ENCODE measurements at regions not wholly inside any gene's neighbourhood (a gene's known extent, or its start where the extent isn't known, plus 50 kb on each side); places are given as distances from the start of the nearest gene placed in this dataset.

DNA sequence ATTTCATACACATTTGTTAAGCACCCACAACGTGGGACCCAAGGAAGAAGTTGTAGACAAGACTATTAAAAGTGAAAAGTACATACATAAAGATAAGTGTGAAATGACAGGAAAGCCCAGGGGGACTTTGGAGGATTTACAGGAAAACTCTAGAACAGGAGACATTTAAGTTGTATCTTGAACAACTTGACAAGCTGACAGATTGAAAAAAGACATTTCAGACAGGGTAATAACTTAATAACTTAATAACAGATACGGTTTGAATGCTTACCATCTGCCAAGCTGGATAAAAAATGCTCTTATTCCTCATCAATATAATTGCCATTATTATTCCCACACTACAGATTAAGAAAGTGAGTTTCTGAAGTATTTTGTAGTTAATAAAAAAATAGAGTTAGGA is 229.7 kb upstream of the SYT10 start:
- WGBS (ENCODE audit: insufficient coverage): no CpG with 5 or more reads among the region's 2 CpGs
- no peaks in the 10 kb centered on the region for H3K27me3 ChIP-seq (replicated peaks in 1 of 2; ENCODE audit: control insufficient read depth in 2 of 2, extremely low read depth in 1 of 2, insufficient read depth in 2 of 2, low read length in 1 of 2)
- no peak for ATAC-seq (replicated peaks in 1 of 4)

GRCh38 chr12:33670284-33670683 is 230.7 kb upstream of the SYT10 start:
- no peak overlapping the region for H3K27ac Mint-ChIP-seq
- no peak overlapping the region for H3K27ac ChIP-seq (ENCODE audit: low read length)
- H3K27me3 Mint-ChIP-seq: no peaks in the 10 kb centered on the region
- no CpG with 5 or more reads among the region's 5 CpGs for WGBS (ENCODE audit: insufficient coverage)
- no peaks in the 10 kb centered on the region for H3K36me3 ChIP-seq (ENCODE audit: control insufficient read depth in 2 of 2, extremely low read depth in 1 of 2, insufficient read depth in 1 of 2, low read length in 1 of 2)
- no peak overlapping the region for H3K4me3 ChIP-seq (ENCODE audit: control insufficient read depth in 1 of 2, extremely low read depth in 1 of 2, low read length in 1 of 2)
- DNase-seq (no peak), ATAC-seq (replicated peaks in 1 of 4) (no peak)
- no peaks in the 10 kb centered on the region for H3K4me1 Mint-ChIP-seq
- ChIA-PET CTCF (no interaction called here), POLR2A (no interaction called here)
- H3K9me3 ChIP-seq: peaks cover 2% of the 10 kb centered on the region
- H3K4me1 ChIP-seq (ENCODE audit: control insufficient read depth in 1 of 2, extremely low read depth in 1 of 2, insufficient read depth in 2 of 2, low read length in 2 of 2): no peaks in the 10 kb centered on the region
- H3K36me3 Mint-ChIP-seq: no peaks in the 10 kb centered on the region
- peaks cover 0 to 6% (median 0%) of the 10 kb centered on the region in 3 donors for H3K9me3 Mint-ChIP-seq
- H3K4me3 Mint-ChIP-seq: no peak overlapping the region
- no peaks in the 10 kb centered on the region for H3K27me3 ChIP-seq (replicated peaks in 1 of 2; ENCODE audit: control insufficient read depth in 2 of 2, extremely low read depth in 1 of 2, insufficient read depth in 2 of 2, low read length in 1 of 2)

More for the DNA sequence above, 229.7 kb upstream of the SYT10 start:
- Mint-ChIP-seq H3K4me1 (no peaks in the 10 kb centered on the region), H3K4me3 (no peak overlapping the region), H3K36me3 (no peaks in the 10 kb centered on the region), H3K27ac (no peak overlapping the region), H3K9me3 (peaks cover 0 to 6% (median 2%) of the 10 kb centered on the region in 3 donors), H3K27me3 (no peaks in the 10 kb centered on the region)
- POLR2A ChIA-PET: no interaction called here
- H3K4me1 ChIP-seq (ENCODE audit: control insufficient read depth in 1 of 2, extremely low read depth in 1 of 2, insufficient read depth in 2 of 2, low read length in 2 of 2): no peaks in the 10 kb centered on the region
- no peak for DNase-seq
- H3K27ac ChIP-seq (ENCODE audit: low read length): no peak overlapping the region
- H3K4me3 ChIP-seq (ENCODE audit: control insufficient read depth in 1 of 2, extremely low read depth in 1 of 2, low read length in 1 of 2): no peak overlapping the region
- H3K9me3 ChIP-seq: peaks cover 2% of the 10 kb centered on the region
- CTCF ChIA-PET: interaction anchor here in 1 of 2 donors (0.6 kb wide), 1 partner anchor 370 kb away, joined by 3 read pairs; no protein-coding TSS in a partner anchor
- no peaks in the 10 kb centered on the region for H3K36me3 ChIP-seq (ENCODE audit: control insufficient read depth in 2 of 2, extremely low read depth in 1 of 2, insufficient read depth in 1 of 2, low read length in 1 of 2)

GRCh38 chr12:33671676-33672075 is 232.1 kb upstream of the SYT10 start:
- no peak overlapping the region for H3K27ac ChIP-seq (ENCODE audit: low read length)
- Mint-ChIP-seq H3K4me1 (no peaks in the 10 kb centered on the region), H3K4me3 (no peak overlapping the region), H3K9me3 (peaks cover 0 to 6% (median 0%) of the 10 kb centered on the region in 3 donors), H3K36me3 (no peaks in the 10 kb centered on the region), H3K27ac (no peak overlapping the region), H3K27me3 (no peaks in the 10 kb centered on the region)
- CTCF ChIA-PET: no interaction called here
- H3K4me1 ChIP-seq (ENCODE audit: control insufficient read depth in 1 of 2, extremely low read depth in 1 of 2, insufficient read depth in 2 of 2, low read length in 2 of 2): no peaks in the 10 kb centered on the region
- no peaks in the 10 kb centered on the region for H3K27me3 ChIP-seq (replicated peaks in 1 of 2; ENCODE audit: control insufficient read depth in 2 of 2, extremely low read depth in 1 of 2, insufficient read depth in 2 of 2, low read length in 1 of 2)
- H3K4me3 ChIP-seq (ENCODE audit: control insufficient read depth in 1 of 2, extremely low read depth in 1 of 2, low read length in 1 of 2): no peak overlapping the region
- peaks cover 2% of the 10 kb centered on the region for H3K9me3 ChIP-seq
- no peaks in the 10 kb centered on the region for H3K36me3 ChIP-seq (ENCODE audit: control insufficient read depth in 2 of 2, extremely low read depth in 1 of 2, insufficient read depth in 1 of 2, low read length in 1 of 2)
- ATAC-seq (replicated peaks in 1 of 4) (no peak), DNase-seq (no peak)
- POLR2A ChIA-PET: no interaction called here

GRCh38 chr12:33672836-33673577 is 233.4 kb upstream of the SYT10 start:
- ATAC-seq (replicated peaks in 1 of 4) (no peak), DNase-seq (no peak)
- H3K4me3 ChIP-seq (ENCODE audit: control insufficient read depth in 1 of 2, extremely low read depth in 1 of 2, low read length in 1 of 2): no peak overlapping the region
- CTCF ChIA-PET: interaction anchor here in 1 of 2 donors (0.7 kb wide), 1 partner anchor 21 kb away, joined by 4 read pairs; no protein-coding TSS in a partner anchor
- no peaks in the 10 kb centered on the region for H3K36me3 Mint-ChIP-seq
- no CpG with 5 or more reads among the region's 5 CpGs for WGBS (ENCODE audit: insufficient coverage)
- POLR2A ChIA-PET: no interaction called here
- H3K36me3 ChIP-seq (ENCODE audit: control insufficient read depth in 2 of 2, extremely low read depth in 1 of 2, insufficient read depth in 1 of 2, low read length in 1 of 2): no peaks in the 10 kb centered on the region
- H3K27ac ChIP-seq (ENCODE audit: low read length): no peak overlapping the region
- H3K27me3 Mint-ChIP-seq: no peaks in the 10 kb centered on the region
- H3K27me3 ChIP-seq (replicated peaks in 1 of 2; ENCODE audit: control insufficient read depth in 2 of 2, extremely low read depth in 1 of 2, insufficient read depth in 2 of 2, low read length in 1 of 2): no peaks in the 10 kb centered on the region
- peaks cover 2% of the 10 kb centered on the region for H3K9me3 ChIP-seq
- peaks cover 0 to 6% (median 0%) of the 10 kb centered on the region in 3 donors for H3K9me3 Mint-ChIP-seq
- no peak overlapping the region for H3K27ac Mint-ChIP-seq
- no peaks in the 10 kb centered on the region for H3K4me1 ChIP-seq (ENCODE audit: control insufficient read depth in 1 of 2, extremely low read depth in 1 of 2, insufficient read depth in 2 of 2, low read length in 2 of 2)
- no peaks in the 10 kb centered on the region for H3K4me1 Mint-ChIP-seq
- H3K4me3 Mint-ChIP-seq: no peak overlapping the region

- no peak for ATAC-seq (replicated peaks in 1 of 4)
- CTCF ChIA-PET: interaction anchor here in 1 of 2 donors (0.6 kb wide), 1 partner anchor 10 kb away, joined by 3 read pairs; no protein-coding TSS in a partner anchor
- no CpG with 5 or more reads among the region's 1 CpG for WGBS (ENCODE audit: insufficient coverage)
These were observed 237.2 kb upstream of the SYT10 start for GRCh38 chr12:33676866-33677265.

DNA sequence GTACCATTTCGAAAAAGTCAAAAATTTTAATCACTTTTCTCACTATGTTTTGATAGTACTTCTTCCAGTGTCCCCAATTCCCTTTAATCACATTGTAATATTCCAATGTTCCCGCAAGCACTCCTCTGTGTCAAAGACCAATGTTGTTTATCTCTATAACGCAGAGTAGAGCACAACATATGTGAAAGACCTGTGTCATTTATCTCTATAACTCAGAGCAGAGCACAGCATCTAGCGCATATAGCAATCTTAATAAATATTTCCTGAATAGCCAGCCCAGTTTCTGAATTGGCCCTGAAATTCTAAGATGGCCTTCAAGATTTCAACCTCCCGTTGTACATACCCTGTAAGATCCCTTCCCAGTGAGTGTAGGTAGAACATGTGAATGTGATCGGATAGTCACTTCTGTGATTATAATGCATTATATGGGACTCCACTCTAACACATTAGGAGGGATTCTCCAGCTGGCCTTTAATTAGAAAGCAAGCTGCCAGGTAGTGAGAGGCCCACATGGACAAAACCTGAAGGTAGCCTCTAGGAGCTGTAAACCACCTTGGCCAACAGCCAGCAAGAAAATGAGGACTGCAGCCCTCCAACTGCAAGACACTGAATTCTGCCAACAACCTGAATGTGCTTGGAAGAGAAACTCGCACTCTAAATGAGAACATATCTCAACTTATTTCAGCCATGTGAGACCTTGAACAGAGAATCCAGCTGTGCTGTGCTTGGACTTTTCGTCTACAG is 238.8 kb upstream of the SYT10 start:
- peaks cover 0 to 4% (median 0%) of the 10 kb centered on the region in 3 donors for H3K9me3 Mint-ChIP-seq
- H3K36me3 Mint-ChIP-seq: no peaks in the 10 kb centered on the region
- Histone ChIP-seq H3K36me3 (ENCODE audit: control insufficient read depth in 2 of 2, extremely low read depth in 1 of 2, insufficient read depth in 1 of 2, low read length in 1 of 2) (no peaks in the 10 kb centered on the region), H3K27me3 (replicated peaks in 1 of 2; ENCODE audit: control insufficient read depth in 2 of 2, extremely low read depth in 1 of 2, insufficient read depth in 2 of 2, low read length in 1 of 2) (no peaks in the 10 kb centered on the region), H3K4me1 (ENCODE audit: control insufficient read depth in 1 of 2, extremely low read depth in 1 of 2, insufficient read depth in 2 of 2, low read length in 2 of 2) (no peaks in the 10 kb centered on the region), H3K9me3 (peaks cover 2% of the 10 kb centered on the region), H3K4me3 (ENCODE audit: control insufficient read depth in 1 of 2, extremely low read depth in 1 of 2, low read length in 1 of 2) (no peak overlapping the region), H3K27ac (ENCODE audit: low read length) (no peak overlapping the region)
- ATAC-seq (replicated peaks in 1 of 4) (no peak), DNase-seq (no peak)
- H3K4me3 Mint-ChIP-seq: no peak overlapping the region
- POLR2A ChIA-PET: no interaction called here
- no peaks in the 10 kb centered on the region for H3K27me3 Mint-ChIP-seq
- no peaks in the 10 kb centered on the region for H3K4me1 Mint-ChIP-seq
- CTCF ChIA-PET: no interaction called here
- 78% methylated on average over 4 of the region's 8 CpGs for WGBS (ENCODE audit: insufficient coverage)
- no peak overlapping the region for H3K27ac Mint-ChIP-seq

More at GRCh38 chr12:33676866-33677265, 237.2 kb upstream of the SYT10 start:
- peaks cover 4% of the 10 kb centered on the region for H3K9me3 ChIP-seq
- H3K27me3 Mint-ChIP-seq: no peaks in the 10 kb centered on the region
- H3K27ac Mint-ChIP-seq: no peak overlapping the region
- no peaks in the 10 kb centered on the region for H3K36me3 ChIP-seq (ENCODE audit: control insufficient read depth in 2 of 2, extremely low read depth in 1 of 2, insufficient read depth in 1 of 2, low read length in 1 of 2)
- DNase-seq: no peak
- H3K4me3 ChIP-seq (ENCODE audit: control insufficient read depth in 1 of 2, extremely low read depth in 1 of 2, low read length in 1 of 2): no peak overlapping the region
- H3K4me1 ChIP-seq (ENCODE audit: control insufficient read depth in 1 of 2, extremely low read depth in 1 of 2, insufficient read depth in 2 of 2, low read length in 2 of 2): no peaks in the 10 kb centered on the region
- POLR2A ChIA-PET: no interaction called here
- H3K4me3 Mint-ChIP-seq: no peak overlapping the region
- peaks cover 0 to 4% (median 0%) of the 10 kb centered on the region in 3 donors for H3K9me3 Mint-ChIP-seq
- no peaks in the 10 kb centered on the region for H3K27me3 ChIP-seq (replicated peaks in 1 of 2; ENCODE audit: control insufficient read depth in 2 of 2, extremely low read depth in 1 of 2, insufficient read depth in 2 of 2, low read length in 1 of 2)
- no peak overlapping the region for H3K27ac ChIP-seq (ENCODE audit: low read length)
- H3K36me3 Mint-ChIP-seq: no peaks in the 10 kb centered on the region
- no peaks in the 10 kb centered on the region for H3K4me1 Mint-ChIP-seq
